ENCODE measurements at regions not wholly inside any gene's neighbourhood (a gene's known extent, or its start where the extent isn't known, plus 50 kb on each side); places are given as distances from the start of the nearest gene placed in this dataset.

DNA sequence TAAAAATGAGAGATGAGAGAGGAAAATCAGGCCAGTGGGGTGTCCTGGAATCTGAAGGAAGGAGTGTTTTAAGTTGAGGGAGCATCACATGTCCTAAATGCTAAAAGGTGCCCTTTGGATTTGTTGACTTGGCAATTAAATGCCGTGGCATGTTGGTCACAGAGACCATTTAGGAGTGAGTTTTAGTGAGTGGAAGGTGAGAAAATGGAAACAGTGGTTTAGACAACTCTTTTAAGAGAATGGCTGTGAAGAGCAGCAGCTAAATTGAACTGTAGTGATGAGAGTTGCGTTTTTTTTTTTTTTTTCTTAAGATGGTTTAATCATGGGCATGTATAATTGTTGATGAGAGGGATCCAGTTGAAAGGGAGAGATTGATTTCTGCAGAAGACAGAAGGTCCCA lies 95.0 kb downstream of the S1PR1 start:
- Histone ChIP-seq H4K20me1 (ENCODE audit: insufficient read depth, low read length) (no peaks in the 10 kb centered on the region), H3K27me3 (ENCODE audit: insufficient read depth, low read length) (no peaks in the 10 kb centered on the region), H3K4me1 (ENCODE audit: insufficient read depth, low read length) (no peaks in the 10 kb centered on the region), H3K79me2 (ENCODE audit: insufficient read depth, low read length) (no peaks in the 10 kb centered on the region), H3K4me2 (ENCODE audit: insufficient read depth, low read length) (no peak overlapping the region), H3K4me3 (ENCODE audit: insufficient read depth, low read length) (no peak overlapping the region), H3K9me3 (ENCODE audit: low read depth, low read length) (no peaks in the 10 kb centered on the region), H3K36me3 (ENCODE audit: insufficient read depth, low read length) (no peaks in the 10 kb centered on the region), H2AFZ (ENCODE audit: low read length) (no peak overlapping the region), H3K27ac (ENCODE audit: low read depth, low read length) (no peak overlapping the region)
- no peak for DNase-seq (ENCODE audit: insufficient read length, low spot score, missing footprints)
- TF ChIP-seq, protein P1, sequence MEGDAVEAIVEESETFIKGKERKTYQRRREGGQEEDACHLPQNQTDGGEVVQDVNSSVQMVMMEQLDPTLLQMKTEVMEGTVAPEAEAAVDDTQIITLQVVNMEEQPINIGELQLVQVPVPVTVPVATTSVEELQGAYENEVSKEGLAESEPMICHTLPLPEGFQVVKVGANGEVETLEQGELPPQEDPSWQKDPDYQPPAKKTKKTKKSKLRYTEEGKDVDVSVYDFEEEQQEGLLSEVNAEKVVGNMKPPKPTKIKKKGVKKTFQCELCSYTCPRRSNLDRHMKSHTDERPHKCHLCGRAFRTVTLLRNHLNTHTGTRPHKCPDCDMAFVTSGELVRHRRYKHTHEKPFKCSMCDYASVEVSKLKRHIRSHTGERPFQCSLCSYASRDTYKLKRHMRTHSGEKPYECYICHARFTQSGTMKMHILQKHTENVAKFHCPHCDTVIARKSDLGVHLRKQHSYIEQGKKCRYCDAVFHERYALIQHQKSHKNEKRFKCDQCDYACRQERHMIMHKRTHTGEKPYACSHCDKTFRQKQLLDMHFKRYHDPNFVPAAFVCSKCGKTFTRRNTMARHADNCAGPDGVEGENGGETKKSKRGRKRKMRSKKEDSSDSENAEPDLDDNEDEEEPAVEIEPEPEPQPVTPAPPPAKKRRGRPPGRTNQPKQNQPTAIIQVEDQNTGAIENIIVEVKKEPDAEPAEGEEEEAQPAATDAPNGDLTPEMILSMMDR (IDR thresholded peaks at IDR 0.05; ENCODE audit: extremely low read depth, low read depth, low read length) = no peak

- Histone ChIP-seq H3K9me3 (ENCODE audit: low read depth, low read length) (no peaks in the 10 kb centered on the region), H3K4me1 (ENCODE audit: insufficient read depth, low read length) (no peaks in the 10 kb centered on the region), H3K4me2 (ENCODE audit: insufficient read depth, low read length) (no peak overlapping the region), H3K36me3 (ENCODE audit: insufficient read depth, low read length) (no peaks in the 10 kb centered on the region), H3K79me2 (ENCODE audit: insufficient read depth, low read length) (no peaks in the 10 kb centered on the region), H3K4me3 (ENCODE audit: insufficient read depth, low read length) (no peak overlapping the region), H4K20me1 (ENCODE audit: insufficient read depth, low read length) (no peaks in the 10 kb centered on the region), H3K27ac (ENCODE audit: low read depth, low read length) (no peak overlapping the region), H3K27me3 (ENCODE audit: insufficient read depth, low read length) (no peaks in the 10 kb centered on the region), H2AFZ (ENCODE audit: low read length) (no peak overlapping the region)
- no peak for DNase-seq (ENCODE audit: insufficient read length, low spot score, missing footprints)
- TF ChIP-seq, protein P1 (IDR thresholded peaks at IDR 0.05; ENCODE audit: extremely low read depth, low read depth, low read length) = no peak
Observed at GRCh38 chr1:101332633-101333032, 95.8 kb downstream of the S1PR1 start.

- peak; percentile 3 for DNase-seq (ENCODE audit: insufficient read length, low spot score, missing footprints)
- no peak overlapping the region for H3K27ac ChIP-seq (ENCODE audit: low read depth, low read length)
- H3K4me1 ChIP-seq (ENCODE audit: insufficient read depth, low read length) = no peaks in the 10 kb centered on the region
- TF ChIP-seq, protein P1 (IDR thresholded peaks at IDR 0.05; ENCODE audit: extremely low read depth, low read depth, low read length) = no peak
- no peak overlapping the region for H3K4me2 ChIP-seq (ENCODE audit: insufficient read depth, low read length)
- no peaks in the 10 kb centered on the region for H3K9me3 ChIP-seq (ENCODE audit: low read depth, low read length)
- no peaks in the 10 kb centered on the region for H3K79me2 ChIP-seq (ENCODE audit: insufficient read depth, low read length)
- H4K20me1 ChIP-seq (ENCODE audit: insufficient read depth, low read length) = no peaks in the 10 kb centered on the region
- no peaks in the 10 kb centered on the region for H3K36me3 ChIP-seq (ENCODE audit: insufficient read depth, low read length)
- no peaks in the 10 kb centered on the region for H3K27me3 ChIP-seq (ENCODE audit: insufficient read depth, low read length)
- H3K4me3 ChIP-seq (ENCODE audit: insufficient read depth, low read length) = no peak overlapping the region
- H2AFZ ChIP-seq (ENCODE audit: low read length) = no peak overlapping the region
Observed at GRCh38 chr1:101333186-101333585, 96.4 kb downstream of the S1PR1 start.

DNA sequence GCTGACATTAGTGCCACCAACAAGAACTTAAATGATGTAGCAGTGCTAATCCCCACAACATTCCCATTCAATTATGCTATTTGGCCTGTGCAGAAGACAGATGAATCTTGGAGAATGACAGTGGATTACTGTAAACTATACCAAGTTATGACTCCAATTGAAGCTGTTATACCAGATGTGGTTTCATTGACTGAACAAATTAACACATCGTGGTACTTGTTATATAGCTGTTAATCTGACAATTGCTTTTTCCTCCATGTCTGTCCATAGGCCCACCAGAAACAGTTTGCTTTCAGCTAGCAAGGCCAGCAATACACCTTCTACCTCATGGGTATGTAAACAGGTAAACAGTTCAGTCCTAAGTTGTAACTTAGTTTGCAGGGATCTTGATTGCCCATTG lies 101.1 kb downstream of the S1PR1 start:
- Histone ChIP-seq H3K27ac (ENCODE audit: low read depth, low read length) (no peak overlapping the region), H2AFZ (ENCODE audit: low read length) (no peak overlapping the region), H4K20me1 (ENCODE audit: insufficient read depth, low read length) (no peaks in the 10 kb centered on the region), H3K36me3 (ENCODE audit: insufficient read depth, low read length) (no peaks in the 10 kb centered on the region), H3K4me1 (ENCODE audit: insufficient read depth, low read length) (no peaks in the 10 kb centered on the region), H3K27me3 (ENCODE audit: insufficient read depth, low read length) (peaks cover 5% of the 10 kb centered on the region), H3K4me3 (ENCODE audit: insufficient read depth, low read length) (no peak overlapping the region), H3K4me2 (ENCODE audit: insufficient read depth, low read length) (no peak overlapping the region), H3K79me2 (ENCODE audit: insufficient read depth, low read length) (no peaks in the 10 kb centered on the region), H3K9me3 (ENCODE audit: low read depth, low read length) (no peaks in the 10 kb centered on the region)
- DNase-seq (ENCODE audit: insufficient read length, low spot score, missing footprints) = no peak
- TF ChIP-seq, protein P1 (IDR thresholded peaks at IDR 0.05; ENCODE audit: extremely low read depth, low read depth, low read length) = no peak
